ENCODE measurements at regions not wholly inside any gene's neighbourhood (a gene's known extent, or its start where the extent isn't known, plus 50 kb on each side); places are given as distances from the start of the nearest gene placed in this dataset.

GRCh38 chr15:35750051-35750450, 204.1 kb upstream of the DPH6 start:
- BruUV-seq (replicated peaks): no TSS peak
- no peak overlapping the region for H3K4me3 Mint-ChIP-seq (ENCODE audit: unreplicated experiment)
- H3K4me1 Mint-ChIP-seq (ENCODE audit: insufficient read depth, unreplicated experiment): peaks cover 5% of the 10 kb centered on the region
- intact Hi-C loops (cut with micrococcal nuclease): loop anchor here (5.0 kb wide), 3 partner anchors 203 to 752 kb away; partner anchors contain the start of gene DPH6
- H3K9me3 Mint-ChIP-seq (ENCODE audit: unreplicated experiment): no peaks in the 10 kb centered on the region
- H3K36me3 Mint-ChIP-seq (ENCODE audit: insufficient read depth, unreplicated experiment): no peaks in the 10 kb centered on the region
- POLR2A ChIA-PET: interaction anchor here (1.7 kb wide), 1 partner anchor 12 kb away, joined by 6 read pairs; no protein-coding TSS in a partner anchor
- H3K27me3 Mint-ChIP-seq (ENCODE audit: insufficient read depth, unreplicated experiment): no peaks in the 10 kb centered on the region
- CTCF ChIA-PET: interaction anchor here (0.7 to 3.7 kb wide), 4 partner anchors 8 to 48 kb away, joined by 3 to 39 read pairs (median 16); no protein-coding TSS in a partner anchor
- no peak overlapping the region for H3K27ac Mint-ChIP-seq (ENCODE audit: low read depth, unreplicated experiment)
- TF ChIP-seq, protein P1, sequence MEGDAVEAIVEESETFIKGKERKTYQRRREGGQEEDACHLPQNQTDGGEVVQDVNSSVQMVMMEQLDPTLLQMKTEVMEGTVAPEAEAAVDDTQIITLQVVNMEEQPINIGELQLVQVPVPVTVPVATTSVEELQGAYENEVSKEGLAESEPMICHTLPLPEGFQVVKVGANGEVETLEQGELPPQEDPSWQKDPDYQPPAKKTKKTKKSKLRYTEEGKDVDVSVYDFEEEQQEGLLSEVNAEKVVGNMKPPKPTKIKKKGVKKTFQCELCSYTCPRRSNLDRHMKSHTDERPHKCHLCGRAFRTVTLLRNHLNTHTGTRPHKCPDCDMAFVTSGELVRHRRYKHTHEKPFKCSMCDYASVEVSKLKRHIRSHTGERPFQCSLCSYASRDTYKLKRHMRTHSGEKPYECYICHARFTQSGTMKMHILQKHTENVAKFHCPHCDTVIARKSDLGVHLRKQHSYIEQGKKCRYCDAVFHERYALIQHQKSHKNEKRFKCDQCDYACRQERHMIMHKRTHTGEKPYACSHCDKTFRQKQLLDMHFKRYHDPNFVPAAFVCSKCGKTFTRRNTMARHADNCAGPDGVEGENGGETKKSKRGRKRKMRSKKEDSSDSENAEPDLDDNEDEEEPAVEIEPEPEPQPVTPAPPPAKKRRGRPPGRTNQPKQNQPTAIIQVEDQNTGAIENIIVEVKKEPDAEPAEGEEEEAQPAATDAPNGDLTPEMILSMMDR (IDR thresholded peaks at IDR 0.05; ENCODE audit: unreplicated experiment): no peak
- DNase-seq (ENCODE audit: unreplicated experiment): no peak

GRCh38 chr15:35751413-35752133, 205.6 kb upstream of the DPH6 start:
- TF ChIP-seq, protein P1 (IDR thresholded peaks at IDR 0.05; ENCODE audit: unreplicated experiment): peak; percentile 68
- ChIA-PET POLR2A (interaction anchor here (0.5 to 1.7 kb wide), 7 partner anchors 13 to 1350 kb away, joined by 3 to 6 read pairs (median 3); no protein-coding TSS in a partner anchor), CTCF (interaction anchor here (0.5 to 3.7 kb wide), 68 partner anchors 8 to 1878 kb away, joined by 3 to 39 read pairs (median 4); no protein-coding TSS in a partner anchor)
- no peaks in the 10 kb centered on the region for H3K27me3 Mint-ChIP-seq (ENCODE audit: insufficient read depth, unreplicated experiment)
- intact Hi-C loops (cut with micrococcal nuclease): loop anchor here (1.0 to 5.0 kb wide), 5 partner anchors 161 to 751 kb away; partner anchors contain the start of gene DPH6
- no peak overlapping the region for H3K4me3 Mint-ChIP-seq (ENCODE audit: unreplicated experiment)
- no peaks in the 10 kb centered on the region for H3K4me1 Mint-ChIP-seq (ENCODE audit: insufficient read depth, unreplicated experiment)
- no peaks in the 10 kb centered on the region for H3K9me3 Mint-ChIP-seq (ENCODE audit: unreplicated experiment)
- no peaks in the 10 kb centered on the region for H3K36me3 Mint-ChIP-seq (ENCODE audit: insufficient read depth, unreplicated experiment)
- BruUV-seq (replicated peaks): no TSS peak
- DNase-seq (ENCODE audit: unreplicated experiment): peak; percentile 80
- H3K27ac Mint-ChIP-seq (ENCODE audit: low read depth, unreplicated experiment): no peak overlapping the region

DNA sequence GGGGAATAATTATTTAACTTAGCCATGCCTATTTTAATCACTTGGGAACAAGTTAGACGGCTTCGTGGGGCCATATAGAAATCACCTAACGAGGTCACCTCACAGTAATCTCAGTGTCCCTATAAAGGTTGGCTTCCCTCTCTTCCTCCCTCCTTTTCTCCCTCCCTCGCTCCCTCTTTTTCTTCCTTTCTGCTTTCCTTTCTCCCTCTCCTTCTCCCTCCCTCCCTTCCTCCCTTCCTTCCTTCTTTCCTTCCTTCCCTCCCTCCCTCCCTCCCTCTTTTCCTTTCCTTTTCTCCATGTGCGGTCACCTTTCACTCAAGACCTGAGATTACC, 206.1 kb upstream of the DPH6 start:
- H3K9me3 Mint-ChIP-seq (ENCODE audit: unreplicated experiment): no peaks in the 10 kb centered on the region
- TF ChIP-seq, protein P1 (IDR thresholded peaks at IDR 0.05; ENCODE audit: unreplicated experiment): no peak
- no peak for DNase-seq (ENCODE audit: unreplicated experiment)
- ChIA-PET POLR2A (interaction anchor here (0.5 kb wide), 1 partner anchor 98 kb away, joined by 3 read pairs; no protein-coding TSS in a partner anchor), CTCF (interaction anchor here (0.5 to 3.7 kb wide), 42 partner anchors 9 to 1877 kb away, joined by 3 to 39 read pairs (median 4); no protein-coding TSS in a partner anchor)
- no peaks in the 10 kb centered on the region for H3K36me3 Mint-ChIP-seq (ENCODE audit: insufficient read depth, unreplicated experiment)
- BruUV-seq (replicated peaks): no TSS peak
- H3K27ac Mint-ChIP-seq (ENCODE audit: low read depth, unreplicated experiment): no peak overlapping the region
- H3K4me1 Mint-ChIP-seq (ENCODE audit: insufficient read depth, unreplicated experiment): no peaks in the 10 kb centered on the region
- intact Hi-C loops (cut with micrococcal nuclease): loop anchor here (5.0 kb wide), 3 partner anchors 205 to 750 kb away; partner anchors contain the start of gene DPH6
- no peaks in the 10 kb centered on the region for H3K27me3 Mint-ChIP-seq (ENCODE audit: insufficient read depth, unreplicated experiment)
- H3K4me3 Mint-ChIP-seq (ENCODE audit: unreplicated experiment): no peak overlapping the region

DNA sequence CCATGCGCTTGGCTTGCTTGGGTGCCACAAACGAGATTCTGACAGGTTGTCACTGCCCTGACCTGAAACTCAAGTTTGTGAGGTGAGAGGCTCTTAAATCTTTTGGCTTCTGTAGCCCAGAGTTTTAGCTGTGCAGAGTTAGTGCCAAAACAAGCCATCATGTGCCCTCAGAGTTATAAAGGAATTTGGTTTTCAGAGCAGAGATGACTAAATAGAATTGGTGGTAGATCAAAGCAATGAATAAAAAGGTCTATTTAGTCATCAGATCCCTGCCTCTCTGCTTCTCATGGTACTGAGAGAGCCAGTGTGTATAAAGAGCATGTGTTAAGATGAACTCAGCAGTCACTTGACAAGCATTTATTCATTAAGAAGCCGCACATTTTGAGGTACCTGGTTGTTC, 207.5 kb upstream of the DPH6 start:
- no TSS peak for BruUV-seq (replicated peaks)
- no peaks in the 10 kb centered on the region for H3K36me3 Mint-ChIP-seq (ENCODE audit: insufficient read depth, unreplicated experiment)
- H3K27me3 Mint-ChIP-seq (ENCODE audit: insufficient read depth, unreplicated experiment): no peaks in the 10 kb centered on the region
- H3K4me3 Mint-ChIP-seq (ENCODE audit: unreplicated experiment): no peak overlapping the region
- TF ChIP-seq, protein P1 (IDR thresholded peaks at IDR 0.05; ENCODE audit: unreplicated experiment): no peak
- H3K9me3 Mint-ChIP-seq (ENCODE audit: unreplicated experiment): no peaks in the 10 kb centered on the region
- POLR2A ChIA-PET: no interaction called here
- H3K27ac Mint-ChIP-seq (ENCODE audit: low read depth, unreplicated experiment): no peak overlapping the region
- CTCF ChIA-PET: interaction anchor here (0.6 to 3.7 kb wide), 5 partner anchors 10 to 674 kb away, joined by 3 to 39 read pairs (median 3); no protein-coding TSS in a partner anchor
- no peak for DNase-seq (ENCODE audit: unreplicated experiment)
- no peaks in the 10 kb centered on the region for H3K4me1 Mint-ChIP-seq (ENCODE audit: insufficient read depth, unreplicated experiment)
- intact Hi-C loops (cut with micrococcal nuclease): loop anchor here (5.0 kb wide), 3 partner anchors 206 to 749 kb away; partner anchors contain the start of gene DPH6

Measured in MCF 10A (cell line).